CD4-positive, alpha-beta T cell (primary cell): ENCODE measurements at regions not wholly inside any gene's neighbourhood (a gene's known extent, or its start where the extent isn't known, plus 50 kb on each side); places are given as distances from the start of the nearest gene placed in this dataset.

ENCODE experiments used
- ATAC-seq: fragments of 200-7000 bp; cut with Tn5 transposase; one replicate; pipeline ENCODE4 v1.10.0; 2022; ENCODE audit warnings: mild to moderate bottlenecking; ENCODE audit not compliant: poor library complexity
- CTCF ChIA-PET: fragments of 350-600 bp; sonication (Branson Sonifier 250); formaldehyde crosslinking; loops from one replicate; lab custom pipeline; 2021; ENCODE audit warnings: antibody characterized with exemption, inconsistent platforms; lab: Charles Lee
- POLR2A ChIA-PET: fragments of 350-600 bp; sonication (Branson Sonifier 250); formaldehyde crosslinking; loops from one replicate; lab custom pipeline; 2021; ENCODE audit warnings: antibody characterized with exemption, inconsistent platforms; lab: Charles Lee
- DNase-seq, 14 experiments: peaks; one replicate each; pipeline ENCODE4 v3.0.0-alpha.2; 2013 to 2020; ENCODE audit warnings: mixed read lengths in 2 of 14
- H3K27ac ChIP-seq, 2 donors: one replicate each; pipeline versions ENCODE4 v1.5.1 to v1.7.0; 2013; ENCODE audit warnings: low read length in 2 of 2, low read depth in 1 of 2, mild to moderate bottlenecking in 1 of 2
- H3K27me3 ChIP-seq, 2 experiments: 1 replicate in 1 of 2; 2 replicates in 1 of 2; pipeline versions ENCODE4 v1.6.1 to v1.7.0; 2013; ENCODE audit warnings: low read length in 2 of 2, control low read depth in 1 of 2, mild to moderate bottlenecking in 1 of 2, moderate library complexity in 1 of 2; ENCODE audit not compliant: insufficient read depth in 2 of 2, control insufficient read depth in 1 of 2
- H3K36me3 ChIP-seq: one replicate; pipeline ENCODE4 v1.6.1; 2013; ENCODE audit warnings: low read length, control low read depth; ENCODE audit not compliant: insufficient read depth
- H3K4me1 ChIP-seq: one replicate; pipeline ENCODE4 v1.6.1; 2013; ENCODE audit warnings: low read length, control low read depth; ENCODE audit not compliant: insufficient read depth
- H3K4me3 ChIP-seq: one replicate; pipeline ENCODE4 v1.5.1; 2013; ENCODE audit warnings: mild to moderate bottlenecking, low read length, moderate library complexity
- H3K9me3 ChIP-seq, 2 experiments: 1 replicate in 1 of 2; 2 replicates in 1 of 2; pipeline versions ENCODE4 v1.6.1 to v1.7.0; 2013; ENCODE audit warnings: low read length in 2 of 2, mild to moderate bottlenecking in 2 of 2, control low read depth in 1 of 2, moderate library complexity in 1 of 2; ENCODE audit not compliant: control insufficient read depth in 1 of 2, insufficient read depth in 1 of 2
- H3K27ac Mint-ChIP-seq: one replicate; pipeline ENCODE4 v1.8.0; 2020; ENCODE audit warnings: mixed read lengths
- H3K27me3 Mint-ChIP-seq: one replicate; pipeline ENCODE4 v1.8.0; 2021; ENCODE audit warnings: mixed read lengths
- H3K36me3 Mint-ChIP-seq: one replicate; pipeline ENCODE4 v1.8.0; 2021; ENCODE audit warnings: low read depth, mixed read lengths
- H3K4me1 Mint-ChIP-seq: one replicate; pipeline ENCODE4 v1.8.0; 2021; ENCODE audit warnings: low read depth, mixed read lengths
- H3K4me3 Mint-ChIP-seq: one replicate; pipeline ENCODE4 v1.8.0; 2020; ENCODE audit warnings: mild to moderate bottlenecking, mixed read lengths
- H3K9me3 Mint-ChIP-seq: one replicate; pipeline ENCODE4 v1.8.0; 2020; ENCODE audit warnings: mixed read lengths
- intact Hi-C, 2 experiments: fragments of 100-400 bp; cut with DNase I in 1 of 2; cut with micrococcal nuclease in 1 of 2; formaldehyde crosslinking; loops; one replicate each; pipeline versions ENCODE4 v1.15.1 to v1.9.0; 2023 to 2025; cut with DNase I, micrococcal nuclease
- TF ChIP-seq, protein P1 (sequence below): fragments of 200-600 bp; IDR thresholded peaks from one replicate; pipeline ENCODE4 v1.8.0; 2022; ENCODE audit warnings: antibody characterized with exemption, mild to moderate bottlenecking

DNA sequence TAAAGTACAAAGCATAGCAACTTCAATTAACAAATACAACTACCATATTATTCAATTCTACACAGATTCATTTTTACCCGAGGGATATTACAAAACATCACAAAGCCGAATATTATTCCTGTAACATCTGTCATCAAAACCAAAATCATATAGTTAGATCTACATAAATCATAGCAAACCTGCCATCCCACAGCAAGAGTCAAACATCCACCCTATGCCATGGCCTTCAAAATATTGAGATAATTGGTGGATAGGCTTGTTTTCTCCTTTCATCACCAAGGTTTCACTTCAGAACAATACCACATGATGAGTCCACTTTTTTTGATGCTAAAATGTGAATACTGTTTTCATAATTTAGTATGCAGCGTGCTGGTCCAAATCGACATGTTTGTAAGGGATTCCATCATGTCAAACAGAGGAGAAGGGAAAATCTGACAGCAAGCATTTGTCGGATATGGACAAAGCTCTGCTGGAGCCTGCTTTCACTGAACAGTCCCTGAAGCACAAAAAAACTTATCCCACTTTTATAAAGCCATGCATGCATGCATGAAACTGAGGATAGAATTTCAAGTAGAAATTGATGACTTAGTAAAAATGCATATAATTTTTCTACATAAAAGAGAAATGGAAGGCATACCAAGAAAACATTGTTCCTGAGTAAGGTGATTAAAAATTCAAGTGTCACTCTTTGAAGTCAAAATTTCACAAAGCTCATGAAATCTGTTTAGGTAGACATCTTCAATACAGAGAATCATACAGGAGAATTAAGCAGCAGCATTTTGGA lies 494.1 kb downstream of the HACE1 start:
- H3K36me3 Mint-ChIP-seq: no peaks in the 10 kb centered on the region
- no peak for DNase-seq
- TF ChIP-seq, protein P1, sequence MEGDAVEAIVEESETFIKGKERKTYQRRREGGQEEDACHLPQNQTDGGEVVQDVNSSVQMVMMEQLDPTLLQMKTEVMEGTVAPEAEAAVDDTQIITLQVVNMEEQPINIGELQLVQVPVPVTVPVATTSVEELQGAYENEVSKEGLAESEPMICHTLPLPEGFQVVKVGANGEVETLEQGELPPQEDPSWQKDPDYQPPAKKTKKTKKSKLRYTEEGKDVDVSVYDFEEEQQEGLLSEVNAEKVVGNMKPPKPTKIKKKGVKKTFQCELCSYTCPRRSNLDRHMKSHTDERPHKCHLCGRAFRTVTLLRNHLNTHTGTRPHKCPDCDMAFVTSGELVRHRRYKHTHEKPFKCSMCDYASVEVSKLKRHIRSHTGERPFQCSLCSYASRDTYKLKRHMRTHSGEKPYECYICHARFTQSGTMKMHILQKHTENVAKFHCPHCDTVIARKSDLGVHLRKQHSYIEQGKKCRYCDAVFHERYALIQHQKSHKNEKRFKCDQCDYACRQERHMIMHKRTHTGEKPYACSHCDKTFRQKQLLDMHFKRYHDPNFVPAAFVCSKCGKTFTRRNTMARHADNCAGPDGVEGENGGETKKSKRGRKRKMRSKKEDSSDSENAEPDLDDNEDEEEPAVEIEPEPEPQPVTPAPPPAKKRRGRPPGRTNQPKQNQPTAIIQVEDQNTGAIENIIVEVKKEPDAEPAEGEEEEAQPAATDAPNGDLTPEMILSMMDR: no peak
- no peaks in the 10 kb centered on the region for H3K9me3 ChIP-seq
- ChIA-PET CTCF (no interaction called here), POLR2A (no interaction called here)
- H3K9me3 Mint-ChIP-seq: no peaks in the 10 kb centered on the region
- H3K4me3 ChIP-seq: no peak overlapping the region
- no peak overlapping the region for H3K27ac Mint-ChIP-seq
- no peak overlapping the region for H3K27ac ChIP-seq
- H3K4me1 ChIP-seq: no peaks in the 10 kb centered on the region
- no peak overlapping the region for H3K4me3 Mint-ChIP-seq
- ATAC-seq: no peak
- intact Hi-C loops: no loop called here
- H3K27me3 Mint-ChIP-seq: no peaks in the 10 kb centered on the region
- no peaks in the 10 kb centered on the region for H3K27me3 ChIP-seq
- H3K36me3 ChIP-seq: no peaks in the 10 kb centered on the region
- H3K4me1 Mint-ChIP-seq: no peaks in the 10 kb centered on the region

DNA sequence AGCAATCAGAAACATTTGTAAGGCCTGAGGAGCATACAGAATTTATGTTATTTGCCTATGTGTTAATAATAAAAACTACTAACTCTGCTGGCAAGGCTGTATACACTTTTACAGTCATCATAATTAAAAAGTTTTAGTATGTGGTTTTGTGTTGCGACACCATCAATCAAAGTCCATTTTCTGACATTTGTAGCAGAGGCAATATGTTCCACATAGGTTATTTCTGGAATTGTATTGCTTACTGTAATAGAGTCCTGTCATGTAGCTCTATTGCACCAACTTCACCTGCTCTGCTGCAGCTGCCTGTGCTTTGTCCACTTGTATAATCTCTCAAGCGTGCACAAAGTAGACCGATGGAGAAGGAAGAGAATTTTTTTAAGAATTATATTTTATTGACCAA lies 501.8 kb downstream of the HACE1 start:
- intact Hi-C loops: no loop called here
- Histone ChIP-seq H3K4me1 (no peaks in the 10 kb centered on the region), H3K9me3 (peaks cover 0 to 3% of the 10 kb centered on the region in 2 experiments), H3K36me3 (no peaks in the 10 kb centered on the region), H3K27ac (no peak overlapping the region), H3K4me3 (no peak overlapping the region), H3K27me3 (no peaks in the 10 kb centered on the region)
- no peak for DNase-seq
- H3K36me3 Mint-ChIP-seq: no peaks in the 10 kb centered on the region
- H3K4me1 Mint-ChIP-seq: no peaks in the 10 kb centered on the region
- H3K27ac Mint-ChIP-seq: no peak overlapping the region
- H3K4me3 Mint-ChIP-seq: no peak overlapping the region
- POLR2A ChIA-PET: no interaction called here
- no peak for ATAC-seq
- CTCF ChIA-PET: no interaction called here
- no peaks in the 10 kb centered on the region for H3K9me3 Mint-ChIP-seq
- no peaks in the 10 kb centered on the region for H3K27me3 Mint-ChIP-seq
- TF ChIP-seq, protein P1: no peak

DNA sequence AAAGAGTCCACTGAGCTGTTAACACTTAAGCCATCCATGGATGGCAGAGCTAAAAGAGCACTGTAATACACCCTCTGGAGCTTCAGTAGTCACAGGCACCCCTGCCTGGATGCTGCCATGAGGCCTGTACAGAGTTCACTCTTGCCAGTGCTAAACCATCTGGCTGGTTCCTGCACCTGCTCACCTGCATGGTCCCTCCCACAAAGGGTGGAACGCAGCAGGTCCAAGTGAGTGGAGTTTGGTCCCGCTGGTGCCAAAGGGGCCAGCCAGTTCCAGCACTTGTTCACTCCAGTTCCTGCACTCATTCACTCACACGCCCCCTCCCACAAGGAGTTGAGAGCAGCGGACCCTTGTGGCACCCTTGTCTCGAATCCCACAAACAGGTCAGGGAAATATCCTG lies 503.5 kb downstream of the HACE1 start:
- no peak overlapping the region for H3K4me3 ChIP-seq
- Mint-ChIP-seq H3K4me1 (no peaks in the 10 kb centered on the region), H3K27ac (no peak overlapping the region), H3K27me3 (no peaks in the 10 kb centered on the region), H3K36me3 (no peaks in the 10 kb centered on the region), H3K4me3 (no peak overlapping the region), H3K9me3 (no peaks in the 10 kb centered on the region)
- no peaks in the 10 kb centered on the region for H3K27me3 ChIP-seq
- no peaks in the 10 kb centered on the region for H3K4me1 ChIP-seq
- TF ChIP-seq, protein P1: no peak
- no peak for ATAC-seq
- POLR2A ChIA-PET: no interaction called here
- no peak for DNase-seq
- CTCF ChIA-PET: no interaction called here
- H3K27ac ChIP-seq: no peak overlapping the region
- peaks cover 0 to 3% of the 10 kb centered on the region in 2 experiments for H3K9me3 ChIP-seq
- no peaks in the 10 kb centered on the region for H3K36me3 ChIP-seq
- intact Hi-C loops: no loop called here
